NAMALWA (cell line): ENCODE measurements at regions not wholly inside any gene's neighbourhood (a gene's known extent, or its start where the extent isn't known, plus 50 kb on each side); places are given as distances from the start of the nearest gene placed in this dataset.

ENCODE experiments used
- DNase-seq: peaks from one replicate; pipeline ENCODE4 v3.0.0-alpha.2; 2015; ENCODE audit warnings: low spot score

GRCh38 chr1:29895201-29895600, 658.9 kb downstream of the PTPRU start:
- no peak for DNase-seq

DNA sequence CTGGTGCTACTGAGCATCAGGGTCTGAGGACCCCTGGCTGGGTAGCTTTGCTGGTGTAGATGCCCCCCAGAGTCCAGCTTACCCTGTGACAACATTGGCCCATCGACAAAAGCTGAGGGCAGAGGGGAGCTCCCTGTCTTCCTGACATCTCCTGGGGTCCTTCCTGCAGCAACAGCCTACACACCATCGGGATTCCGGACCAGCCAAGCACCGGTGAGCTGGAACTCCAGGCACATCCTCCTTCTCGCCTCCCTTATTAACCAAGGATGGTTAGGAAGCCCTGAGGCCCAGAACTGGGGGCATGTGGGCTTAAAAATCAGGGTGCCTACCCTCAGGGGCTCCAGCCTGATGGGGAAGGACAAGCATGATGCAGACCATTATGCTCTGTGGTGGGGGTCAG, 658.0 kb downstream of the PTPRU start:
- no peak for DNase-seq

DNA sequence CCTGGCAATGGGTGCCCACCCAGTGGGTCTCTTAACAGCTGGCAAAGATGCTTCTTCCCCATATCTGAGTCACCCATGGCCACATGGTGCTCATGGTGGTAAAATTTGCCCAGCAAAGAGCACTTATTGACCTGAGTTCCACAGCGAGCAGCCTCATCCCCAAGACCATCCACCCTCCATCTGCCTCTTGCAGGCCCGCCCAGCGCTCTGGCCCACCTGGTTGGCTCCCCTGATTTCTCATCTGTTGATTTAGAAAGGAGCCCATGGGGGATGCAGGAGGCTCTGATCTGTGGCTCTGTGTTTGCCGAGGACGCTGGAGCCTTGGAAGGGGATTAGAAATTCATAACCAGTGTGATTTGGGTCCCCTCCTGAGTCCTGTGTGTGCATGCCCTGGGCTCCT, 657.5 kb downstream of the PTPRU start:
- DNase-seq = no peak

DNA sequence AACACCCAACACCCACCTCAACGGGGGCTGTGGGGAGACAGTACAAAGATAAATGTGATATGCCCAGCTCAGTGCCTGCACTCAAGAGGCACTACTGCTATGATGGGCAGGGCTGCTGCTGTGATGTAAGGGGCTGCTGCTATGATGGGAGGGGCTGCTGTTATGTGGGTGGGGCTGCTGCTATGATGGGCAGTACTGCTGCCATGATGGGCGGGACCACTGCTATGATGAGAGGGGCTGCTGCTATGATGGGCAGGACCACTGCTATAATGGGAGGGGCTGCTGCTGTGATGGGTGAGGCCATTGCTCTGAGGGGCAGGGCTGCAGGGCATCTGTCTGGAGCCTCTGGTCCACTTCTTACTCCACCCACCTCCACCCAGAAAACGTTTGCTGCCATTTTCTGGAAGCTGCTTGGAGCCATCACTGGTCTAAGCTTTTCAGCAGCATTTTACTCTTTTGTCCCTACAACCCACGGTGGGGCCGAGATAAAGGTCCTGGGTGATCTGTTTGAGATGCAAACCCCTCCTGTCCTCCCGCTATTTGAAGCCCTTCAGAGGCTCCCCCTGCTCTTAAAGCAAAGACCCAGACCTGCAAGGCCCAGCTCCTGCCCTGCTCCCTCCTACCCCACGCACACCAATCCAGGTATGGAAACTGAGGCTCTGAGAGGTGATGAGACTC, 656.9 kb downstream of the PTPRU start:
- DNase-seq = peak; percentile 47

GRCh38 chr1:29892247-29892646, 655.9 kb downstream of the PTPRU start:
- no peak for DNase-seq

DNA sequence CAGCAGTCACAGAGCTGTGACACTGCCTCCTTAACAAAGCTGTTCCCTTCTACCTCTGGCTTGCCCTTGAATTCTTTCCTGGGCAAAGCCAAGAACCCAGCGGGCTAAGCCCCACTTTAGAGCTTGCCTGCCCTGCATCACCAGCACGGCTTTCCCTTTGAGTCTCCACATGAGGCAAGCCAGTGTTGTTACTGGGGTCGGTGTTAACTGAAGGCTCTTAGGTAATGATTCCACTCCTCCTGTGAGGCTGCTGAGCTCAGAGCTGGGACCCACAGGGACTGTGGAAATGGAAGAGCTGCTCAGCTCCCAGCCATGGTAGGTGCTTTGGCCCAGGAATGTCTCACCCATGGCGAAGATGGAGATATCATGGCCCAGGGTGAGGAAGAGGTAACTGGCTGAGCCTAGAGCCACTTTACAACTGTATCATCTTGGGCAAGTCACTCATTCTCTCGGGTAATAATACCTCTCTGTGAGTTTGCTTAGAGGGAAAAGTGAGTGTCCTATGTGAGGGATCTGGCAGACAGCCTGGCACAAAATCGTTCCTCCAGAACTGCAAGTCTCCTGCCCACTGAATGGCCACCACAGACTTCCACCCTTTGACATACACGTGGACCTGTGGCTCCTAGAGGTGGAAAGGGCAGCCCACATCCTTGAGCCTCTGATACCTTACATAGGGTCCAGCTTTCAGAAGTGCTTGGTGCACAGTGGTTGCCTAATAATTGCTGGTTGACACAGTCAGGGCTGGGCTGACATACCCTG, 654.1 kb downstream of the PTPRU start:
- no peak for DNase-seq

GRCh38 chr1:29889776-29890175, 653.5 kb downstream of the PTPRU start:
- DNase-seq = peak; percentile 19

DNA sequence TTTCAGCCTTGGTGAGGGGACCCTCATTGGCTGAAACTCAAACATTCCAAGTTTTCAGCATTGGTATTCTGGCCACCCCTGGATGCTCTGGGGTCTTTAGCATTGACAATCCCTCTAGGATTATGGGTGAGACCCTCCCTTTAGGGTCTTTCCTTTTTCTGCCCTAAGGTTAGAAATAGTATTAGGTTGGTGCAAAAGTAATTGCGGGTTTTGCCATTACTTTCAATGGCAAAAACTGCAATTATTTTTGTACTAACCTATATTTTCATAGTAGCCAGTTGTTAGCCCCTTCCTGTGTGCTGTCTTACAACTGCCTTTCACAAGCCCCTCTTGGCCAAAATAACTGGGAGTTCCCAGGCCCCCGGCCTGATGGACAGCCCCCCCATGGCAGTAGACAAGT, 648.4 kb downstream of the PTPRU start:
- DNase-seq = no peak

DNA sequence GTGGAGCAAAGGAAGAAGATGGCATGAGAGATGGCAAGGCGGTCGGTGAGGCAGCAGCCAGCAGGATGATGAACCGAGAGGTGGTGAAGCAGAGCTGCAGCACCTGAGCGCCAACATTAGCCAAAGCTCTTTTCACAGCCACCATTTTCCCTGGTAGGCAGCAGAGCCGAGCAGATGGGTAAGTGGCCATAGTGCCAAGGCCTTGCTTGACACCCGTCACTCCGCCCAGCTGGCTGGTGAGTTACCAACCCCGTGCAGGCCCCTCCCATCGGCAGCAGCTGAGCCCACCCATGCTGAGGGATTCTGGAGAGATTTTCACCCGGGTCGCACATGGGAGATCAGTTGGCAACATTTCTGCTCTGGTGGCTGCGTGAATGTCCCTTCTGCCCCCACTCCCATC, 647.7 kb downstream of the PTPRU start:
- no peak for DNase-seq

GRCh38 chr1:29883411-29883832, 647.1 kb downstream of the PTPRU start:
- no peak for DNase-seq

DNA sequence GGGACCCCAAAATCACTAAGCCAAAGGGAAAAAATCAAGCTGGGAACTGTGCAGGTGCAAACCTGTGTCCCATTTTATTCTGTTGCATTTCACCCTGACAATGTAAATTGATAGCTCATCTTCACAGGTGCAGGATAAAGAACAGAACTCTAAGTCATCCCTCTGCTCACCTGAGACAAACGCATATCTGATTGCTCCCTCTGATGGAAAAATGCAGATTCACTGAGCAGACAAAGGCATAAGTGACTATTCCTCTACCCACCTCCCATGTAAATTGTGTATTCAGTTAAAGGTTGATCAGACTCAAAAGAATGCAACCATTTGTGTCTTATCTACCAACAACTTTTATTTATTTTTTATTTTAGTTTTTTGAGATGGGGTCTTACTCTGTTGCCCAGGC, 644.2 kb downstream of the PTPRU start:
- no peak for DNase-seq

DNA sequence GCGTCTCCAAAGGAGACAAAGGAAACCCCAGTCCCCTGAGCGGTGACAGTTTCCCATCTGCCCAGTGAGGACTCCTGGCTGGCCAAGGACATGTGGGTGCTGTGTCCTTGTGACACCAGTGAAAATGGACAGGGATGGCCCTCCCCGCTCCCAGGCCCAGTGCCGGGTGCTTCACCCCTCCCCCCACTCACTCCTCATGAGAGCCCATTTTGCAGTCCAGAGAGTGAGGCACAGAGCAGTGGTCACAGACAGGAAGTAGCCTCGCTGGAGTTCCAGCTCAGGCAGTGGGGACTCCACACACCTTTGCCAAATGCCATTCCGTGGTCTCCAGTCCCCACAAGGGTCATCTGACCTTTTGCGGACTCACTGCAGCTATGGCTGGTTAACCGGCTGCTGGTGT, 642.9 kb downstream of the PTPRU start:
- DNase-seq = no peak

DNA sequence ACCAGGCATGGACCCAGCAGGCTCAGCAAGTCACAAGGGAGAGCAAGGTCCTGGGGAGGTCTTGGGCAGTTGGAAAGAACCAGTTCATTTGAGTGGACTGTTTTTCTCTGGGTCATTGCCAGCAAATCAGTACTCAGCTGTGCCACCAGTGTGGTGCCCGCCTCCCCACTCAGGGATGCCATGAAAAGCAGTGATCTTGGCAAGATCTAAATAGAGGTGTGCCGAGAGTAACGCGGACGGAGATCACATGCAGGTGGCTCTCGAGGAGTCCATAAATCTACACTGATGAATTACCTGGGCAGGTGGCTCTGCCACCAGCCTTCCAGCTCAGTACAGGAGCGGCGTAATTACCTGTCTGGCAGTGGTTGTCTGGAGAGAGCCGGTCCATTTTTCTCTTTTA, 642.2 kb downstream of the PTPRU start:
- DNase-seq = no peak

DNA sequence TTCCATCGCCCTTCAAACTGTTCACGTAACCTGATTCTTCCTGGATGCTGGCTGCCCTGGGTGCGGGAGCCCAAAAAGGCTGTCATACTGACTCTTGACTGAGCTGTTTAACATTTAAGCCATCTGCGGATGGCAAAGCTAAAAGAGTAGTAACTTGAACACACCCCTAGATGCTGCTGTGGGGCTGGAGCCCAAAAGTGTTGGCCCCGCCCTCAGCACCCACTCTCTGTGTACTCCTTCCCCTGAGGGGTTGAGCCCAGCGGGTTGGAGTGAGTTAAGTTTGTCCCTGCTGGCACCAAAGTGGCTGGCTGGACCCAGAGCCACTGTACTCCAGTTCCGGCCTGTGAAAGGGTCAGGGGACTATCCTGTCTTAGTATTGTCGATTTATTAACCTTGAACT, 640.6 kb downstream of the PTPRU start:
- DNase-seq = peak; percentile 45

GRCh38 chr1:29876441-29876840, 640.1 kb downstream of the PTPRU start:
- no peak for DNase-seq

DNA sequence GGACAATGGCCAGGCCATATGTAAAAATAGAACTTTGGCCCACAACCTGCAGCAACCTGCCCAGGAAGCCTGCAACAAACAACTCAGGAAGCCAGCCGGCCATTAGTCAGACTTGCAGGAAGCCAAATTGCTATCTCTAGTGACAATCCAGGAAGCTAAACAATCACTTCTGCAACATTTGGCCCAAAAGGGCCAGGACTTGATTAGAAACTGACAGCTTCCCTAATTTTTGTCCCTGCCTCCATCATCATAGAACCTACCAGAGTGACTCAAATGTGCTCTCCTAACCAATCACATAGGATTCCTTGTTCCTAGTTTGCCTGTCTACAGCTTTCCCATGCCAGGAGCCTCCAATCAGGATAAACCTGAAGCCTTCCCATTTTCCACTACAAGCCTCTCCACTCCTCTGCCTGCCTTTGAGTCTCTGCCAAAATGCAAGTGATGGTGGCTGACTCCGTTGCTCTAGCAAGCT, 639.3 kb downstream of the PTPRU start:
- DNase-seq = no peak

GRCh38 chr1:29870621-29871020, 634.3 kb downstream of the PTPRU start:
- DNase-seq = no peak

GRCh38 chr1:29869802-29870201, 633.5 kb downstream of the PTPRU start:
- DNase-seq = no peak

GRCh38 chr1:29868944-29869343, 632.6 kb downstream of the PTPRU start:
- DNase-seq = no peak

DNA sequence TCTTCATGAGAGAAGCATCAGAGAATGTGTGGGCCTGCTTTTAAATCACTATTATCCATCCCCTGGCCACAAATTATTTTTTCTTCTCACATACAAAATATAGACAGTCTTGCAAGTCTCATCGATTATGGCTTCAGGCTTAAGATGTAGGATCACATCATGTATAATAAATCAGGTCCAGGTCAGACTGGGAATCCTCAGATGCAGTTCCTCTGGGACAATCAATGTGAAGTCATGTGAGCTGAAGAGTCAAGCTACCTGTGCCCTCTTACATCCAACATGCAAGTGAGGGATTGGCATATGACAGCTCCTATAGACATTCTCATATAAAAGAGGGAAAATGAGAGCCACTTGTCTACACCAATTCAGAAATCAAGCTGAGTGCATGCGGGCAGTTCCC, 631.8 kb downstream of the PTPRU start:
- no peak for DNase-seq

DNA sequence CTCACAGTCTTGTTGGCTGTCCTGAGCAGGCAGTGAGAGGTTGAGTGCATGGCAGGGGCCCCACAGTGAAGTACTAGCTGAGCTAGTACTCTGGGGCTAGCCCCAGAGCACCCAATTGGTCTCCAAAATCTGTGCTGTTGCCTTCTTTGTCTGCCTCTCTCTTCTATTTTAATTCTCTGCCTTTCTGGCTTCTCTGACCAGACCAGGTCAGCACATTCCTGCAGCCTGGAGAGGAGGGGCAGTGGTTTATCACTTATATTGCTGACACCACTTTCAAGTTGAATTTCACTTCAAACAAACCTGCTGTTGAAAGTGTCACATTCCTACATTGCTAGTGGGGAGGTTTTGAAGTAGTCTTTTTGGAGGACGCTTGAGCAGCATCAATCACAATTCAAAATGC, 628.7 kb downstream of the PTPRU start:
- DNase-seq = no peak

DNA sequence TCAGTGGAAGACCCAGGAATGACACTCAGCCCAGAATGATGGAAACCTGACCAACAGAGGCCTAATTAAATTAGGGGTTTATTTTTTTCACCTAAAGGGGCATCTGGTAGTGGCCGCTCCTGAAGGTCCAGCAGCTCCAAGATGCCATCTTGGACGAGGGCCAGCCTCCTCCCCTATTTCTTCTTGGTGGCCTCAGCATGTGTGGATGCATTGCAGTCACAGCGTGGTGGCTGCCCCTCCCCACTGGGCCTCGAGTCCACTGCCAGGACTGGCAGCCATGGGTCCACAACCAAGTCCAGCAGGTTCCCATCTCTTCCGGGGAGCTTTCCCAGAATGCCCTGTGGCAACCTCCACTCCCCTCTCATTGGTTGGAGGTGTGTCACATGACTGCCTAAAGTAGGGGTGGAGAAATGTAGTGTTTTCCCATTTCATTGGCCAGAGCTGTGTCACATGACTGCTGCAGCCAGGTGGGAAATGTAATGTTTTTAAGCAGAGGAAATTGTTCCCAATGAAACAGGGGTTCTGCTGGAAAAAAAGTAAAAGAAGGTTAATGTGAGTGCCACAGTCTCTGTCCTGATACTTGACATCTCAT, 628.2 kb downstream of the PTPRU start:
- peak; percentile 57 for DNase-seq

DNA sequence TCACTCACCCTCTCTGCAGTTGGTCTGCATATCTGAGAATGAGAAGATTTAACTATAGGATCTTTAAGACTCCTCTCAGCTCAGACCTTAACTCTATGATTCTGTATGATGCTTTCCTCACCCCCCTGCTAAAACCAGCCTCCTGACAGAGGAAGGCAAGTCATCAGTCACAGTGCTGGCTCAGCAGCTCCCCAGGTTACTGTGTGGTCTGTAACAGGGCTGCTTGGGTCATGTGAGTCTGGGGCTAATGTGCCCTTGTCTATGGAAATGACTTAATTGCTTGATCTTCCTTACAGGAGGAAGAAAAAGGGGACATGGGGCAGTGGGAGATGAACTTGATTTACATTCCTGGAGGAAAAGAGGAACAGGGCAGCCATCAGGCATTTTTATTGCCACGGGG, 625.6 kb downstream of the PTPRU start:
- DNase-seq = no peak
